KBM-7 (cell line): ENCODE measurements at regions not wholly inside any gene's neighbourhood (a gene's known extent, or its start where the extent isn't known, plus 50 kb on each side); places are given as distances from the start of the nearest gene placed in this dataset.

ENCODE experiments used
- DNase-seq: peaks from one replicate; pipeline ENCODE4 v3.0.0-alpha.2; 2015
- in situ Hi-C: fragments of 300-500 bp; cut with MboI; formaldehyde crosslinking; loops from 2 replicates; pipeline ENCODE4 v1.14.3; 2020; ENCODE audit warnings: low sequenced_read_pairs, low pct_unique_long_range_greater_than_20kb, mixed read lengths

- DNase-seq: no peak
- in situ Hi-C loops: loop anchor here (25.0 kb wide), 1 partner anchor 450 kb away; no protein-coding TSS in a partner anchor
Measured at GRCh38 chr6:6512711-6513110, 75.8 kb upstream of the LY86 start.

GRCh38 chr6:6515691-6516607 lies 72.6 kb upstream of the LY86 start:
- in situ Hi-C loops: loop anchor here (25.0 kb wide), 1 partner anchor 454 kb away; no protein-coding TSS in a partner anchor
- no peak for DNase-seq

- in situ Hi-C loops: loop anchor here (25.0 kb wide), 1 partner anchor 455 kb away; no protein-coding TSS in a partner anchor
- no peak for DNase-seq
Measured at GRCh38 chr6:6516666-6517458, 71.7 kb upstream of the LY86 start.

GRCh38 chr6:6518631-6519427 lies 69.7 kb upstream of the LY86 start:
- no peak for DNase-seq
- in situ Hi-C loops: loop anchor here (25.0 kb wide), 1 partner anchor 457 kb away; no protein-coding TSS in a partner anchor

GRCh38 chr6:6521961-6522482 lies 66.5 kb upstream of the LY86 start:
- in situ Hi-C loops: loop anchor here (25.0 kb wide), 1 partner anchor 460 kb away; no protein-coding TSS in a partner anchor
- no peak for DNase-seq

- in situ Hi-C loops: loop anchor here (25.0 kb wide), 1 partner anchor 460 kb away; no protein-coding TSS in a partner anchor
Measured at GRCh38 chr6:6522709-6523108, 65.8 kb upstream of the LY86 start.

GRCh38 chr6:6524951-6525350 lies 63.6 kb upstream of the LY86 start:
- no peak for DNase-seq
- in situ Hi-C loops: loop anchor here (25.0 kb wide), 1 partner anchor 463 kb away; no protein-coding TSS in a partner anchor

More at GRCh38 chr6:6522709-6523108, 65.8 kb upstream of the LY86 start:
- DNase-seq: no peak

GRCh38 chr6:6525933-6526332 lies 62.6 kb upstream of the LY86 start:
- DNase-seq: no peak
- in situ Hi-C loops: no loop called here

GRCh38 chr6:6529275-6529674 lies 59.2 kb upstream of the LY86 start:
- no peak for DNase-seq
- in situ Hi-C loops: no loop called here

GRCh38 chr6:6533176-6533575 lies 55.3 kb upstream of the LY86 start:
- no peak for DNase-seq
- in situ Hi-C loops: no loop called here

GRCh38 chr6:6534399-6534798 lies 54.1 kb upstream of the LY86 start:
- in situ Hi-C loops: no loop called here
- DNase-seq: no peak

- no peak for DNase-seq
- in situ Hi-C loops: no loop called here
Measured at GRCh38 chr6:6537488-6538260, 50.8 kb upstream of the LY86 start.

- in situ Hi-C loops: no loop called here
- DNase-seq: no peak
Measured at GRCh38 chr6:6538261-6538660, 50.3 kb upstream of the LY86 start.
